AG04450 (cell line): ENCODE measurements at regions not wholly inside any gene's neighbourhood (a gene's known extent, or its start where the extent isn't known, plus 50 kb on each side); places are given as distances from the start of the nearest gene placed in this dataset.

Experiments
- CTCF ChIA-PET: fragments of 300-600, 350-600 bp; formaldehyde crosslinking; extraction: SDS; loops from one replicate; lab custom pipeline; 2022; ENCODE audit warnings: antibody characterized with exemption, inconsistent platforms; lab: Charles Lee
- POLR2A ChIA-PET: fragments of 350-600 bp; formaldehyde crosslinking; extraction: SDS; loops from one replicate; lab custom pipeline; 2021; ENCODE audit warnings: antibody characterized with exemption, inconsistent platforms; lab: Yijun Ruan, JAX
- DNase-seq: peaks from one replicate; pipeline ENCODE4 v3.0.0-alpha.2; 2011; ENCODE audit warnings: low read depth, low spot score
- H3K27ac ChIP-seq: one replicate; pipeline ENCODE4 v1.5.1; 2012; ENCODE audit warnings: low read depth, low read length, control low read depth
- H3K27me3 ChIP-seq: one replicate; pipeline ENCODE4 v1.6.0; 2012; ENCODE audit warnings: low read length; ENCODE audit not compliant: control insufficient read depth, insufficient read depth
- H3K4me3 ChIP-seq: 2 replicates; pipeline ENCODE4 v1.5.1; 2011; ENCODE audit warnings: mild to moderate bottlenecking, low read depth, low read length, control low read depth
- H3K9me3 ChIP-seq: 2 replicates; pipeline ENCODE4 v1.5.1; 2012; ENCODE audit warnings: low read length; ENCODE audit not compliant: control insufficient read depth, insufficient read depth
- TF ChIP-seq, protein P1 (sequence below): IDR thresholded peaks from 2 replicates; pipeline ENCODE4 v1.5.1; 2011; ENCODE audit warnings: low read depth, low read length, control low read depth, inconsistent platforms

DNA sequence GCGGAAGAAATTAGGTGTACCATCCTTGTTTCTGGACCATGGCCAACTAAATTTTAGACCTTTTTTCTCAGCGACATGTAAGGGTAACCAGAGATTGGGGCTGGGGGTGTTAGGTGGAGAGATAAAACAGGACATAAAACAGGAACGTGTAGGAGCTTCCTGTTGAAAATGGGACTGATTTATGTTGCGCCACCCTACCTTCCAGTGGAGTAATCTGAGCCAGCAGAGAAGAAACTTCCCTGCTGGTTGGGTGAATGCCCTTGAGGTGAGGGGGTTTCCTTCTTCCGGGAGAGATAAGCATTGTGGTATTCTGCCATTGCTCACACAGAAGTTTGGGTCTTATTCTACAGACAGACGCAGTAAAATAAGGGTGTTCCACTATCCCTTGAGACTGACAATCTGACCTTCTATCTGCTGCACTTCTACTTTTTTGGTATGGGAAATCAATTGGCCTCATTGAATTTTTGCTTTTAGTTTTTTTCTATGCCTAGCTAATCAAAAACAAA, 417.6 kb downstream of the PCNX1 start:
- H3K9me3 ChIP-seq = no peaks in the 10 kb centered on the region; the same call in 1 of the 2 replicates
- no peaks in the 10 kb centered on the region for H3K27me3 ChIP-seq
- H3K27ac ChIP-seq = no peak overlapping the region
- POLR2A ChIA-PET = no interaction called here
- TF ChIP-seq, protein P1, sequence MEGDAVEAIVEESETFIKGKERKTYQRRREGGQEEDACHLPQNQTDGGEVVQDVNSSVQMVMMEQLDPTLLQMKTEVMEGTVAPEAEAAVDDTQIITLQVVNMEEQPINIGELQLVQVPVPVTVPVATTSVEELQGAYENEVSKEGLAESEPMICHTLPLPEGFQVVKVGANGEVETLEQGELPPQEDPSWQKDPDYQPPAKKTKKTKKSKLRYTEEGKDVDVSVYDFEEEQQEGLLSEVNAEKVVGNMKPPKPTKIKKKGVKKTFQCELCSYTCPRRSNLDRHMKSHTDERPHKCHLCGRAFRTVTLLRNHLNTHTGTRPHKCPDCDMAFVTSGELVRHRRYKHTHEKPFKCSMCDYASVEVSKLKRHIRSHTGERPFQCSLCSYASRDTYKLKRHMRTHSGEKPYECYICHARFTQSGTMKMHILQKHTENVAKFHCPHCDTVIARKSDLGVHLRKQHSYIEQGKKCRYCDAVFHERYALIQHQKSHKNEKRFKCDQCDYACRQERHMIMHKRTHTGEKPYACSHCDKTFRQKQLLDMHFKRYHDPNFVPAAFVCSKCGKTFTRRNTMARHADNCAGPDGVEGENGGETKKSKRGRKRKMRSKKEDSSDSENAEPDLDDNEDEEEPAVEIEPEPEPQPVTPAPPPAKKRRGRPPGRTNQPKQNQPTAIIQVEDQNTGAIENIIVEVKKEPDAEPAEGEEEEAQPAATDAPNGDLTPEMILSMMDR = no peak
- CTCF ChIA-PET = interaction anchor here (0.5 to 1.8 kb wide), 6 partner anchors 79 to 530 kb away, joined by 3 to 15 read pairs (median 4); no protein-coding TSS in a partner anchor
- no peak overlapping the region for H3K4me3 ChIP-seq
- DNase-seq = no peak

DNA sequence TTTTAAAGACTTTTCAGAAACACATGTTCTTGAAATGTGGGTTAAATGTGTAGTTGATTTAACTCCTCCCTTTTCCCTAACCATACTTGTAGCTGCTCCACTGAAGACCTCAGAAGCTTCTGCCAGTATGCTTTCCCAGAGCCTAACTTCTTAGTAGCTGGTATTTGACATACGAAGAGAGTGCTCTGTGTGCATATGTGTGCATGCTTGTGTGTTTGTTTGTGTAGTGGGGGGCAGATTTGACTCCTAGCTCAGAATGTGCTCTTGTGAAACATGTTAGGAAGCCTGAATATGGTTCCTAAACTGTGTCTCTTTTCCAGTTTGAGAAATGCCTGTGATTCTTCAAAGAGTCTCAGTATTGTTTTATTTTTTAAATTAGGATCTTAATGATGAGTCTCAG, 420.4 kb downstream of the PCNX1 start:
- no peaks in the 10 kb centered on the region for H3K9me3 ChIP-seq
- ChIA-PET POLR2A (interaction anchor here (1.1 kb wide), 1 partner anchor 224 kb away, joined by 3 read pairs; no protein-coding TSS in a partner anchor), CTCF (interaction anchor here (0.6 to 1.6 kb wide), 2 partner anchors 425 to 429 kb away, joined by 5 to 8 read pairs; no protein-coding TSS in a partner anchor)
- TF ChIP-seq, protein P1 = no peak
- H3K27me3 ChIP-seq = no peaks in the 10 kb centered on the region
- no peak overlapping the region for H3K27ac ChIP-seq
- no peak overlapping the region for H3K4me3 ChIP-seq
- DNase-seq = no peak

DNA sequence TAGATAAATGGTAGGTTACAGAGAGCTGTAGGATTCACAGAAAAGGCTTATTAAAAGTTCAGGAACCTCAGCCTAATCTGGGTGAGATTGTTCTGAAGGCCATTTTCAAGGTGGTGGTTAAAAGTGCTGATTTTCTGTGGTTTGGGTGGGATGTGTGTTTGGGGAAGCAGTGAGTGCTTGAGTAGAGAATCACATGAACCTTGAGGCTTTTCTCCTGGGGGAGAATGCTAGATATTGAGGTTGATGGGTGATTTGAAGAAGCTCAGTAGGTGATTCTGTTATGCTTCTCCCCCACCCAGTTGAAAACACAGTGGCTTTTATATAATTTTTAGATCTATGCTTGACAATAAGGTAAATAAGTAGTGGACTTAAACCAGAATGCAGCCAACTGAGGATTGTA, 420.9 kb downstream of the PCNX1 start:
- no peak for DNase-seq
- Histone ChIP-seq H3K27ac (no peak overlapping the region), H3K27me3 (no peaks in the 10 kb centered on the region), H3K9me3 (no peaks in the 10 kb centered on the region), H3K4me3 (no peak overlapping the region)
- CTCF ChIA-PET = interaction anchor here (1.6 kb wide), 1 partner anchor 425 kb away, joined by 8 read pairs; no protein-coding TSS in a partner anchor
- TF ChIP-seq, protein P1 = no peak
- POLR2A ChIA-PET = interaction anchor here (1.1 kb wide), 1 partner anchor 224 kb away, joined by 3 read pairs; no protein-coding TSS in a partner anchor

DNA sequence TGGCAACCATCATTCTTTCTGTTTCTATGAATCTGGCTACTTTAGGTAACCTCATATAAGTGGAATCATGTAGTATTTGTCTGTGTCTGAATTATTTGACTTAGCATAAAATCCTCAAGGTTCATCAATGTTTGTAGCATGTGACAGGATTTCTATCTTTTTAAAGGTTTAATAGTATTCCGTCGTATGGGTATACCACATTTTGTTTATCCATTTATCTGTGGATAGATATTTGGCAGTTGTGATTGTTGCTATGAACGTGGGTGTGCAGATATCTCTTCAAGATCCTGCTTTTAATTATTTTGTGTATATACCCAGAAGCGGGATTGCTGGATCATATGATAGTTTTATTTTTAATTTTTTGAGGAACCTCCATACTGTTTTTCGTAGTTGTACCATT, 421.7 kb downstream of the PCNX1 start:
- Histone ChIP-seq H3K27ac (no peak overlapping the region), H3K9me3 (no peaks in the 10 kb centered on the region), H3K4me3 (no peak overlapping the region), H3K27me3 (no peaks in the 10 kb centered on the region)
- TF ChIP-seq, protein P1 = no peak
- ChIA-PET POLR2A (no interaction called here), CTCF (no interaction called here)
- no peak for DNase-seq

DNA sequence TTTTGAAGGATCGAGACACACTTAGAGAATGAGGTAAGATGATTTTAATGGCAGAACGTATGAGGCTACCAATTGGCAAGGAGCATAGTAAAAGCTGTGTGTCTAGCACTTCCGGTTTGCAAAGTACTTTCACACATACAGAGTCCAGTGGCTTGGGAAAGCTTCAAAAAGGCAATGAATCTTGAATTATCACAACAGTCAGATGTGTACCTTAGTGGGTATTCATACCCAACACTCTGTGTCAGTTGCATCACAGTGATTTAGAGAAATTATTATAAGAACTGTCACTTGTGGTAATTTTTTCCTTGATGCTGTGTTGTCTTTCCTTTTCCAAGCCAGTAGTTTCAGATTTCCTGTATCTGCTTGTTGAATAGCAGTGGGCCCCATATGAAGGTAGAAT, 424.1 kb downstream of the PCNX1 start:
- POLR2A ChIA-PET = no interaction called here
- no peaks in the 10 kb centered on the region for H3K27me3 ChIP-seq
- no peak for DNase-seq

More for the DNA sequence above, 424.1 kb downstream of the PCNX1 start:
- CTCF ChIA-PET = no interaction called here
- no peak overlapping the region for H3K27ac ChIP-seq
- peaks cover 2% of the 10 kb centered on the region; the same call in 1 of the 2 replicates for H3K9me3 ChIP-seq
- TF ChIP-seq, protein P1 = no peak
- no peak overlapping the region for H3K4me3 ChIP-seq
